Caco-2 (cell line): ENCODE measurements at regions not wholly inside any gene's neighbourhood (a gene's known extent, or its start where the extent isn't known, plus 50 kb on each side); places are given as distances from the start of the nearest gene placed in this dataset.

ENCODE experiments used
- BruUV-seq: library from RNA; stranded (reverse); fragments of 400-500 nt; replicated peaks from 2 replicates; lab custom pipeline; 2021; lab: Mats Ljungman, UMichigan
- CTCF ChIA-PET: fragments of 300-600 bp; sonication (Branson Sonifier 250); formaldehyde crosslinking; loops from one replicate; lab custom pipeline; 2022; ENCODE audit warnings: antibody characterized with exemption; lab: Charles Lee
- POLR2A ChIA-PET: fragments of 300-600 bp; sonication (Branson Sonifier 250); formaldehyde crosslinking; loops from one replicate; lab custom pipeline; 2022; ENCODE audit warnings: antibody characterized with exemption; lab: Charles Lee
- DNase-seq, 2 experiments: peaks; one replicate each; pipeline versions ENCODE4 v3.0.0 to v3.0.0-alpha.2; 2020 to 2022
- H3K27me3 ChIP-seq: replicated peaks from 2 replicates; pipeline ENCODE4 v1.6.0; 2011; ENCODE audit warnings: low read length; ENCODE audit not compliant: control insufficient read depth, insufficient read depth
- H3K36me3 ChIP-seq: 2 replicates; pipeline ENCODE4 v1.5.1; 2011; ENCODE audit warnings: low read length; ENCODE audit not compliant: control insufficient read depth, insufficient read depth
- H3K4me1 ChIP-seq: fragments of 250-450 bp; sonication (Bioruptor Pico); 2 replicates; pipeline ENCODE4 v1.5.1; 2020; ENCODE audit warnings: mild to moderate bottlenecking
- H3K4me3 ChIP-seq: 2 replicates; pipeline ENCODE4 v1.5.1; 2011; ENCODE audit warnings: low read depth, mild to moderate bottlenecking, control low read depth, low read length
- H3K9me3 ChIP-seq: fragments of 250-450 bp; sonication (Bioruptor Pico); 2 replicates; pipeline ENCODE4 v1.5.1; 2020; ENCODE audit warnings: mild to moderate bottlenecking, moderate library complexity
- H3K27ac Mint-ChIP-seq: one replicate; pipeline ENCODE4 v1.8.0; 2022; ENCODE audit warnings: mixed read lengths; ENCODE audit not compliant: unreplicated experiment
- H3K27me3 Mint-ChIP-seq: one replicate; pipeline ENCODE4 v1.8.0; 2022; ENCODE audit warnings: mixed read lengths; ENCODE audit not compliant: insufficient read depth, unreplicated experiment
- H3K36me3 Mint-ChIP-seq: one replicate; pipeline ENCODE4 v1.8.0; 2022; ENCODE audit warnings: mild to moderate bottlenecking, mixed read lengths; ENCODE audit not compliant: insufficient read depth, unreplicated experiment
- H3K4me1 Mint-ChIP-seq: one replicate; pipeline ENCODE4 v1.8.0; 2022; ENCODE audit warnings: low read depth, mixed read lengths; ENCODE audit not compliant: unreplicated experiment
- H3K4me3 Mint-ChIP-seq: one replicate; pipeline ENCODE4 v1.8.0; 2022; ENCODE audit warnings: mild to moderate bottlenecking, moderate library complexity, mixed read lengths; ENCODE audit not compliant: unreplicated experiment
- H3K9me3 Mint-ChIP-seq: one replicate; pipeline ENCODE4 v1.8.0; 2022; ENCODE audit warnings: mixed read lengths; ENCODE audit not compliant: unreplicated experiment
- CTCF ChIP-seq, 2 experiments: fragments of 200-600 bp in 1 of 2; IDR thresholded peaks; 1 replicate in 1 of 2; 2 replicates in 1 of 2; pipeline versions ENCODE4 v1.5.1 to v1.8.0; 2011 to 2022; ENCODE audit warnings: antibody characterized with exemption in 1 of 2, control low read depth in 1 of 2, inconsistent platforms in 1 of 2, low read depth in 1 of 2, low read length in 1 of 2, mild to moderate bottlenecking in 1 of 2, moderate library complexity in 1 of 2; ENCODE audit not compliant: insufficient read depth in 1 of 2, severe bottlenecking in 1 of 2, unreplicated experiment in 1 of 2
- intact Hi-C: fragments of 100-400 bp; cut with micrococcal nuclease; formaldehyde crosslinking; loops from one replicate; pipeline ENCODE4 v1.10.0; 2022; ENCODE audit not compliant: unreplicated experiment

DNA sequence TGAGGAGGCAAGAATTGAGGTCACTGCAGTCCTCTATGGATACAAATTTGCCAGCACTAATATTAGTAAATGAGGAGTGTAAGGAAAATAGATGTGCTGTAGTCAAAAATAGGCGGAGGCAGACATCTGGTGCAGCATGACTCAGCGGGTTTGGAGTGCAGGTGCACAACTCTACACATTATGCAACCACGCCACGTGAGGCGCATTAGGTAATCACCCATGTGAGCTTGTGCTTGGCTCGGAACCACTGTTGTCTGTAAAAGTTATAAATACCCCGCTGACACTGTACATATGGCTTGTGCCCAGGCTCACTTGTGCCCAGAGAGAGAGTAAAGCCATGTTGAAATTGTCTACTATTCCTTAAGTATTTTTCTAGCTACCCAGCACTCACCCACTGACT, 623.5 kb upstream of the NUDT12 start:
- Mint-ChIP-seq H3K4me1 (no peaks in the 10 kb centered on the region), H3K27ac (no peak overlapping the region), H3K27me3 (no peaks in the 10 kb centered on the region), H3K4me3 (no peak overlapping the region), H3K9me3 (peaks cover 35% of the 10 kb centered on the region), H3K36me3 (no peaks in the 10 kb centered on the region)
- H3K9me3 ChIP-seq, result peaks cover 5% of the 10 kb centered on the region; the same call in 1 of the 2 replicates
- H3K27me3 ChIP-seq, result no peaks in the 10 kb centered on the region
- POLR2A ChIA-PET, result no interaction called here
- no TSS peak for BruUV-seq
- H3K4me1 ChIP-seq, result no peaks in the 10 kb centered on the region
- H3K4me3 ChIP-seq, result no peak overlapping the region
- DNase-seq, result peak; percentile 19 to 57
- TF ChIP-seq CTCF (IDR thresholded peaks at IDR 0.05; ENCODE audit: insufficient read depth in 1 of 2, low read depth in 1 of 2, low read length in 1 of 2, severe bottlenecking in 1 of 2, unreplicated experiment in 1 of 2), result no peak
- intact Hi-C loops, result no loop called here
- CTCF ChIA-PET, result no interaction called here
- no peaks in the 10 kb centered on the region for H3K36me3 ChIP-seq

DNA sequence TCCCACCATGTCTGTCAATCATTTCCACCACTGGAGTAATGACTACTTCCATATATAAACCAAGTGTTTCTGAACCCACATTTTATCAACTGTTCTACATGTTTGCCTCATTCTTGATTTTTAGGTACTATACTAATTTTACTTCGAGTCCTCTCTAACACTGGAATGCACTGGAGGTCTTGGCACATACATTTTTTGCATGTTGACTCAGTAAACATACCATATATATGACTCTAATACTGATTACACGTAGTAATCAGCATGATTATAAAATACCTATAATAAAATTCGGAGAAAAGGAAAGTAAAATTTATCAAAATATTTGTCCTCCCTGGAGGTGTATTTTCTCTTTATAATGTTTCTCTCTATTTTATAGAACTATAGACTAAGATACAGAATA, 621.7 kb upstream of the NUDT12 start:
- H3K27me3 ChIP-seq, result no peaks in the 10 kb centered on the region
- no TSS peak for BruUV-seq
- H3K9me3 ChIP-seq, result peaks cover 16% of the 10 kb centered on the region
- no peak for DNase-seq
- H3K4me1 Mint-ChIP-seq, result no peaks in the 10 kb centered on the region
- no peaks in the 10 kb centered on the region for H3K36me3 ChIP-seq
- H3K4me3 Mint-ChIP-seq, result no peak overlapping the region
- H3K4me1 ChIP-seq, result no peaks in the 10 kb centered on the region
- H3K4me3 ChIP-seq, result no peak overlapping the region
- ChIA-PET CTCF (no interaction called here), POLR2A (no interaction called here)
- H3K9me3 Mint-ChIP-seq, result peaks cover 47% of the 10 kb centered on the region
- H3K27me3 Mint-ChIP-seq, result no peaks in the 10 kb centered on the region
- peaks cover 6% of the 10 kb centered on the region for H3K36me3 Mint-ChIP-seq
- no peak overlapping the region for H3K27ac Mint-ChIP-seq
- no peak for TF ChIP-seq CTCF (IDR thresholded peaks at IDR 0.05; ENCODE audit: insufficient read depth in 1 of 2, low read depth in 1 of 2, low read length in 1 of 2, severe bottlenecking in 1 of 2, unreplicated experiment in 1 of 2)
- intact Hi-C loops, result no loop called here

GRCh38 chr5:104178829-104179456, 616.4 kb upstream of the NUDT12 start:
- peaks cover 25% of the 10 kb centered on the region for H3K9me3 ChIP-seq
- TF ChIP-seq CTCF (IDR thresholded peaks at IDR 0.05; ENCODE audit: insufficient read depth in 1 of 2, low read depth in 1 of 2, low read length in 1 of 2, severe bottlenecking in 1 of 2, unreplicated experiment in 1 of 2), result peak in 1 of 2 experiments; percentile 49
- no peaks in the 10 kb centered on the region; the same call in 1 of the 2 replicates for H3K36me3 ChIP-seq
- ChIA-PET POLR2A (no interaction called here), CTCF (interaction anchor here (0.9 kb wide), 2 partner anchors 236 to 370 kb away, joined by 3 to 5 read pairs; no protein-coding TSS in a partner anchor)
- H3K4me1 ChIP-seq, result no peaks in the 10 kb centered on the region
- H3K27me3 ChIP-seq, result no peaks in the 10 kb centered on the region
- no TSS peak for BruUV-seq
- H3K36me3 Mint-ChIP-seq, result peaks cover 6% of the 10 kb centered on the region
- intact Hi-C loops, result loop anchor here (1.0 to 5.0 kb wide), 3 partner anchors 237 to 592 kb away; no protein-coding TSS in a partner anchor
- no peaks in the 10 kb centered on the region for H3K27me3 Mint-ChIP-seq
- no peak overlapping the region for H3K4me3 ChIP-seq
- H3K4me1 Mint-ChIP-seq, result no peaks in the 10 kb centered on the region
- H3K9me3 Mint-ChIP-seq, result peaks cover 48% of the 10 kb centered on the region
- peak in 1 of 2 experiments; percentile 43 for DNase-seq
- H3K27ac Mint-ChIP-seq, result no peak overlapping the region
- H3K4me3 Mint-ChIP-seq, result no peak overlapping the region
